K562 (cell line): ENCODE measurements at regions not wholly inside any gene's neighbourhood (a gene's known extent, or its start where the extent isn't known, plus 50 kb on each side); places are given as distances from the start of the nearest gene placed in this dataset.

Source experiments
- BMI1 ChIP-seq: fragments of 150-350 bp; IDR thresholded peaks from 2 replicates; pipeline ENCODE4 v1.6.1; 2014; ENCODE audit warnings: low read length
- E2F6 ChIP-seq, 2 experiments: IDR thresholded peaks; 2 replicates each; pipeline ENCODE4 v1.6.1; 2011; ENCODE audit warnings: borderline replicate concordance in 1 of 2, control low read depth in 1 of 2, low read depth in 1 of 2, low read length in 1 of 2, mild to moderate bottlenecking in 1 of 2, mixed read lengths in 1 of 2, moderate library complexity in 1 of 2; ENCODE audit not compliant: insufficient read depth in 1 of 2, insufficient read length in 1 of 2, poor library complexity in 1 of 2, severe bottlenecking in 1 of 2; ENCODE audit errors: extremely low read depth in 1 of 2
- EGR1 ChIP-seq: fragments of 450-650 bp; conservative IDR thresholded peaks from 2 replicates; pipeline ENCODE4 v1.6.1; 2017; ENCODE audit warnings: mild to moderate bottlenecking
- HBP1 ChIP-seq: fragments of 450-650 bp; formaldehyde crosslinking; IDR thresholded peaks from 2 replicates; pipeline ENCODE4 v1.4.0; 2022; ENCODE audit warnings: missing genetic modification characterization
- IFI16 ChIP-seq: fragments of 250-450 bp; sonication (Bioruptor Pico); IDR thresholded peaks from 2 replicates; pipeline ENCODE4 v2.1.2; 2022; ENCODE audit warnings: mild to moderate bottlenecking, inconsistent platforms
- NBN ChIP-seq: fragments of 450-650 bp; IDR thresholded peaks from 2 replicates; pipeline ENCODE4 v1.6.1; 2016; ENCODE audit warnings: low read depth, mild to moderate bottlenecking
- RNF219 ChIP-seq: fragments of 250-450 bp; sonication (Bioruptor Pico); IDR thresholded peaks from 2 replicates; pipeline ENCODE4 v1.5.0; 2022; ENCODE audit warnings: mild to moderate bottlenecking
- U2AF1 ChIP-seq: fragments of 200-400 bp; formaldehyde crosslinking; optimal IDR thresholded peaks from 2 replicates; pipeline ENCODE3; 2017; ENCODE audit warnings: mild to moderate bottlenecking, low read depth, low read length, moderate library complexity

GRCh38 chr20:55239269-55239668, 763.9 kb downstream of the DOK5 start (continued):
- no peak for TF ChIP-seq RNF219
- no peak for TF ChIP-seq U2AF1
- no peak for TF ChIP-seq EGR1
- TF ChIP-seq E2F6 (IDR thresholded peaks at IDR 0.05; ENCODE audit: borderline replicate concordance in 1 of 2, extremely low read depth in 1 of 2, insufficient read depth in 1 of 2, insufficient read length in 1 of 2, low read depth in 1 of 2, low read length in 1 of 2, poor library complexity in 1 of 2, severe bottlenecking in 1 of 2), result no peak
- no peak for TF ChIP-seq BMI1
- TF ChIP-seq NBN, result no peak
- no peak for TF ChIP-seq IFI16 (CRISPR knock-in tag)
- no peak for TF ChIP-seq HBP1 (CRISPR knock-in tag)
